Panc1 (cell line): ENCODE measurements at regions not wholly inside any gene's neighbourhood (a gene's known extent, or its start where the extent isn't known, plus 50 kb on each side); places are given as distances from the start of the nearest gene placed in this dataset.

Source experiments
- ATAC-seq: fragments of 200-7000 bp; cut with Tn5 transposase; 2 replicates; pipeline ENCODE4 v1.9.1; 2020; ENCODE audit warnings: mild to moderate bottlenecking, moderate library complexity
- BruUV-seq: library from RNA; stranded (reverse); fragments of 400-500 nt; replicated peaks from 2 replicates; lab custom pipeline; 2021; lab: Mats Ljungman, UMichigan
- CTCF ChIA-PET: fragments of 300-600 bp; sonication (Branson Sonifier 250); formaldehyde crosslinking; loops from one replicate; lab custom pipeline; 2022; ENCODE audit warnings: antibody characterized with exemption; lab: Charles Lee
- POLR2A ChIA-PET: fragments of 300-600 bp; sonication (Branson Sonifier 250); formaldehyde crosslinking; loops from one replicate; lab custom pipeline; 2022; ENCODE audit warnings: antibody characterized with exemption; lab: Charles Lee
- DNase-seq: peaks from one replicate; pipeline ENCODE4 v3.0.0-alpha.2; 2010; ENCODE audit warnings: low read depth, low spot score
- H3K27ac ChIP-seq: 2 replicates; pipeline ENCODE4 v1.5.1; 2011; ENCODE audit warnings: mild to moderate bottlenecking, low read length, inconsistent platforms
- H3K27me3 ChIP-seq: fragments of 200-500 bp; sonication (Bioruptor generic); 2 replicates; pipeline ENCODE4 v1.6.0; 2014; ENCODE audit warnings: low read length, inconsistent platforms; ENCODE audit not compliant: control insufficient read depth, insufficient read depth
- H3K36me3 ChIP-seq: fragments of 200-500 bp; sonication (Bioruptor generic); 2 replicates; pipeline ENCODE4 v1.5.1; 2014; ENCODE audit warnings: inconsistent platforms, mild to moderate bottlenecking, low read length, moderate library complexity; ENCODE audit not compliant: control insufficient read depth, insufficient read depth
- H3K4me1 ChIP-seq: 2 replicates; pipeline ENCODE4 v1.5.1; 2011; ENCODE audit warnings: inconsistent platforms, mild to moderate bottlenecking, low read length, moderate library complexity; ENCODE audit not compliant: control insufficient read depth, insufficient read depth
- H3K4me3 ChIP-seq, 2 experiments: 2 replicates each; pipeline ENCODE4 v1.5.1; 2011 to 2012; ENCODE audit warnings: low read depth in 2 of 2, low read length in 2 of 2, mild to moderate bottlenecking in 2 of 2, inconsistent platforms in 1 of 2, moderate library complexity in 1 of 2
- H3K9me3 ChIP-seq: fragments of 200-500 bp; sonication (Bioruptor generic); 2 replicates; pipeline ENCODE4 v1.5.1; 2014; ENCODE audit warnings: low read depth, mild to moderate bottlenecking, inconsistent platforms, low read length, moderate library complexity; ENCODE audit not compliant: control insufficient read depth, insufficient read depth
- POLR2AphosphoS5 ChIP-seq: IDR thresholded peaks from 2 replicates; pipeline ENCODE4 v1.6.1; 2012; ENCODE audit warnings: mild to moderate bottlenecking, low read depth, low read length, moderate library complexity
- SIN3A ChIP-seq: IDR thresholded peaks from 2 replicates; pipeline ENCODE4 v1.6.1; 2012; ENCODE audit warnings: low read depth, mild to moderate bottlenecking, low read length, moderate library complexity, borderline replicate concordance; ENCODE audit not compliant: insufficient read depth
- TCF7L2 ChIP-seq: IDR thresholded peaks from 2 replicates; pipeline ENCODE4 v1.6.1; 2011; ENCODE audit warnings: mild to moderate bottlenecking, low read depth, low read length, inconsistent platforms
- in situ Hi-C: cut with HindIII; loops from 2 replicates; pipeline ENCODE4 v1.10.0; 2016; ENCODE audit warnings: low sequenced_read_pairs, low pct_unique_long_range_greater_than_20kb
- intact Hi-C: fragments of 100-400 bp; cut with micrococcal nuclease; formaldehyde crosslinking; loops from one replicate; pipeline ENCODE4 v1.10.0; 2022; ENCODE audit not compliant: unreplicated experiment
- TF ChIP-seq, protein P1 (sequence below), 2 experiments: IDR thresholded peaks; 2 replicates each; pipeline ENCODE4 v1.6.1; 2011 to 2012; ENCODE audit warnings: low read depth in 2 of 2, control low read depth in 1 of 2, low read length in 1 of 2, mild to moderate bottlenecking in 1 of 2, moderate library complexity in 1 of 2; ENCODE audit not compliant: insufficient read depth in 1 of 2
- TF ChIP-seq, protein P2 (sequence below): fragments of 450-650 bp; IDR thresholded peaks from 2 replicates; pipeline ENCODE4 v1.5.1; 2017; ENCODE audit warnings: mild to moderate bottlenecking

DNA sequence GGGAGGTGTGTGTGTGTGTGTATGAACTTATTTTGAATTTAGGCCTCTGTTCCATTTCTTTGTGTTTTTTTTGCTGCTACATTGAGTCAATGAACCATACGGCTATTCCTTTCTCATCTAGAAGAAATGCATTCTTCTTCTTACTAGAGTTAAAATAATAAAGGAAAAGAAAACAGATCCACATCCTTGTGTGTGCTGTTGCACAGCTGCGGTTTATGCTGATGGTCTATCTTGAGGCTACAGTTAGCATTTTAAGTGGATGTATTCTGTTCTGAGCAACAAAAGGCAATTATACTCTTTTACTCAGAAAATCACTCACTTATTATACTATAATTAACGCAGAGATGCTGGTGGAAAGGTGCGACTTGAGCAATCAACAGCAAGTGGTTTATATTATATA, 615.0 kb upstream of the MBL2 start:
- no peak overlapping the region for H3K27ac ChIP-seq
- in situ Hi-C loops (no loop called here), intact Hi-C loops (no loop called here)
- H3K36me3 ChIP-seq = no peaks in the 10 kb centered on the region
- H3K4me3 ChIP-seq = no peak overlapping the region
- ChIA-PET POLR2A (no interaction called here), CTCF (no interaction called here)
- ATAC-seq = no peak
- H3K27me3 ChIP-seq = no peaks in the 10 kb centered on the region
- TF ChIP-seq SIN3A = no peak
- TF ChIP-seq, protein P1, sequence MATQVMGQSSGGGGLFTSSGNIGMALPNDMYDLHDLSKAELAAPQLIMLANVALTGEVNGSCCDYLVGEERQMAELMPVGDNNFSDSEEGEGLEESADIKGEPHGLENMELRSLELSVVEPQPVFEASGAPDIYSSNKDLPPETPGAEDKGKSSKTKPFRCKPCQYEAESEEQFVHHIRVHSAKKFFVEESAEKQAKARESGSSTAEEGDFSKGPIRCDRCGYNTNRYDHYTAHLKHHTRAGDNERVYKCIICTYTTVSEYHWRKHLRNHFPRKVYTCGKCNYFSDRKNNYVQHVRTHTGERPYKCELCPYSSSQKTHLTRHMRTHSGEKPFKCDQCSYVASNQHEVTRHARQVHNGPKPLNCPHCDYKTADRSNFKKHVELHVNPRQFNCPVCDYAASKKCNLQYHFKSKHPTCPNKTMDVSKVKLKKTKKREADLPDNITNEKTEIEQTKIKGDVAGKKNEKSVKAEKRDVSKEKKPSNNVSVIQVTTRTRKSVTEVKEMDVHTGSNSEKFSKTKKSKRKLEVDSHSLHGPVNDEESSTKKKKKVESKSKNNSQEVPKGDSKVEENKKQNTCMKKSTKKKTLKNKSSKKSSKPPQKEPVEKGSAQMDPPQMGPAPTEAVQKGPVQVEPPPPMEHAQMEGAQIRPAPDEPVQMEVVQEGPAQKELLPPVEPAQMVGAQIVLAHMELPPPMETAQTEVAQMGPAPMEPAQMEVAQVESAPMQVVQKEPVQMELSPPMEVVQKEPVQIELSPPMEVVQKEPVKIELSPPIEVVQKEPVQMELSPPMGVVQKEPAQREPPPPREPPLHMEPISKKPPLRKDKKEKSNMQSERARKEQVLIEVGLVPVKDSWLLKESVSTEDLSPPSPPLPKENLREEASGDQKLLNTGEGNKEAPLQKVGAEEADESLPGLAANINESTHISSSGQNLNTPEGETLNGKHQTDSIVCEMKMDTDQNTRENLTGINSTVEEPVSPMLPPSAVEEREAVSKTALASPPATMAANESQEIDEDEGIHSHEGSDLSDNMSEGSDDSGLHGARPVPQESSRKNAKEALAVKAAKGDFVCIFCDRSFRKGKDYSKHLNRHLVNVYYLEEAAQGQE (IDR thresholded peaks at IDR 0.05; ENCODE audit: insufficient read depth in 1 of 2, low read depth in 2 of 2, low read length in 1 of 2) = no peak
- no peak for TF ChIP-seq TCF7L2
- TF ChIP-seq, protein P2, sequence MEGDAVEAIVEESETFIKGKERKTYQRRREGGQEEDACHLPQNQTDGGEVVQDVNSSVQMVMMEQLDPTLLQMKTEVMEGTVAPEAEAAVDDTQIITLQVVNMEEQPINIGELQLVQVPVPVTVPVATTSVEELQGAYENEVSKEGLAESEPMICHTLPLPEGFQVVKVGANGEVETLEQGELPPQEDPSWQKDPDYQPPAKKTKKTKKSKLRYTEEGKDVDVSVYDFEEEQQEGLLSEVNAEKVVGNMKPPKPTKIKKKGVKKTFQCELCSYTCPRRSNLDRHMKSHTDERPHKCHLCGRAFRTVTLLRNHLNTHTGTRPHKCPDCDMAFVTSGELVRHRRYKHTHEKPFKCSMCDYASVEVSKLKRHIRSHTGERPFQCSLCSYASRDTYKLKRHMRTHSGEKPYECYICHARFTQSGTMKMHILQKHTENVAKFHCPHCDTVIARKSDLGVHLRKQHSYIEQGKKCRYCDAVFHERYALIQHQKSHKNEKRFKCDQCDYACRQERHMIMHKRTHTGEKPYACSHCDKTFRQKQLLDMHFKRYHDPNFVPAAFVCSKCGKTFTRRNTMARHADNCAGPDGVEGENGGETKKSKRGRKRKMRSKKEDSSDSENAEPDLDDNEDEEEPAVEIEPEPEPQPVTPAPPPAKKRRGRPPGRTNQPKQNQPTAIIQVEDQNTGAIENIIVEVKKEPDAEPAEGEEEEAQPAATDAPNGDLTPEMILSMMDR = no peak
- TF ChIP-seq POLR2AphosphoS5 = no peak
- BruUV-seq = no TSS peak
- no peaks in the 10 kb centered on the region for H3K4me1 ChIP-seq
- H3K9me3 ChIP-seq = peaks cover 10% of the 10 kb centered on the region; the same call in 1 of the 2 replicates
- DNase-seq = no peak

DNA sequence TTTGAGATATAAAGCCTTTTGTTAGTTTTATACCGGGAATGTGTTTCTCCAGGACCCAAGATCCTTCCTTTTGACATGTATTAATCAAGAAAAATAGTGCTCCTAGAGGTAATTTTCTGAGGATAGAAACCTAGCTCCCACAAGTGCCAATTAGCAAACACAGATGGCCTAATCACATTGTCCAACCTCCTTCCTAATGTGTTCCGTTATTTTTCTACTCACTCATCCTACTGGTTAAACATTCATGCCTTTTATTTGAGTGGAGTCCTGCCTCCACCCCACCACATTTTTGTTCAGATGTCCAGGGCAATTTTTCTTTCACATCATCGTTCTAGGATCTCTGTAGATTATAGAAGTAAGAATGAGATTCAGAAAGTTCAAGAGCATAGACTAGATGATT, 610.0 kb upstream of the MBL2 start:
- in situ Hi-C loops (no loop called here), intact Hi-C loops (no loop called here)
- Histone ChIP-seq H3K27me3 (no peaks in the 10 kb centered on the region), H3K36me3 (no peaks in the 10 kb centered on the region), H3K4me3 (no peak overlapping the region), H3K9me3 (no peaks in the 10 kb centered on the region; the same call in 1 of the 2 replicates), H3K27ac (no peak overlapping the region), H3K4me1 (no peaks in the 10 kb centered on the region)
- no peak for DNase-seq
- no TSS peak for BruUV-seq
- CTCF ChIA-PET = no interaction called here
- ATAC-seq = no peak
- POLR2A ChIA-PET = no interaction called here
- TF ChIP-seq, protein P1 (IDR thresholded peaks at IDR 0.05; ENCODE audit: insufficient read depth in 1 of 2, low read depth in 2 of 2, low read length in 1 of 2) = no peak
- TF ChIP-seq SIN3A = no peak
- no peak for TF ChIP-seq TCF7L2
- no peak for TF ChIP-seq POLR2AphosphoS5
- TF ChIP-seq, protein P2 = no peak
